ENCODE measurements at regions not wholly inside any gene's neighbourhood (a gene's known extent, or its start where the extent isn't known, plus 50 kb on each side); places are given as distances from the start of the nearest gene placed in this dataset.

DNA sequence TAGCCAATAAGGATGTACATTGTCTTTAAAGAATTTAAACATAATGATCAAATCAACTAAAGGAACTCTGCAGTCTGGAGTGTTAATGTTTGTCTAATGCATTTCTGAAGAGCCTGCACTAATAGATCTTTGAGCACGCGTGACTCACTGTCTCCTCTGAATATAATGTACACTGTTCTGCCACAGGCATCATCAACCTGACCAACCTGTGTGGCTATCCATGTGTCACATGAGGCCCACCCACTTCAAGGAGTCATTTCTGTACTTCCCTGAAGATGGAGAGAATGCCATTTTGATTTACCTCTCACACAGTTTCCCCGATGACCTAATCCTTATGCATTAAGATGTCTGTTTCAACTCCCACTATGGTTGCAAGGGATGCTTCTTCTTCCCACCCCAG, 434.0 kb upstream of the SPHKAP start:
- no peaks in the 10 kb centered on the region for H3K27me3 ChIP-seq
- TF ChIP-seq POLR2A (IDR thresholded peaks at IDR 0.05) (no peak), CTCF (IDR thresholded peaks at IDR 0.05) (no peak)
- H3K4me3 ChIP-seq: no peak overlapping the region
- no peaks in the 10 kb centered on the region for H3K36me3 ChIP-seq
- H3K4me1 ChIP-seq: no peaks in the 10 kb centered on the region
- no peaks in the 10 kb centered on the region for H3K9me3 ChIP-seq
- no peak overlapping the region for H3K27ac ChIP-seq
- DNase-seq: no peak

- Histone ChIP-seq H3K36me3 (no peaks in the 10 kb centered on the region), H3K4me3 (no peak overlapping the region), H3K4me1 (no peaks in the 10 kb centered on the region), H3K27me3 (no peaks in the 10 kb centered on the region), H3K9me3 (no peaks in the 10 kb centered on the region), H3K27ac (no peak overlapping the region)
- no peak for TF ChIP-seq CTCF (IDR thresholded peaks at IDR 0.05)
- TF ChIP-seq POLR2A (IDR thresholded peaks at IDR 0.05): no peak
- DNase-seq: no peak
Observed at GRCh38 chr2:228614741-228615140, 433.3 kb upstream of the SPHKAP start.

DNA sequence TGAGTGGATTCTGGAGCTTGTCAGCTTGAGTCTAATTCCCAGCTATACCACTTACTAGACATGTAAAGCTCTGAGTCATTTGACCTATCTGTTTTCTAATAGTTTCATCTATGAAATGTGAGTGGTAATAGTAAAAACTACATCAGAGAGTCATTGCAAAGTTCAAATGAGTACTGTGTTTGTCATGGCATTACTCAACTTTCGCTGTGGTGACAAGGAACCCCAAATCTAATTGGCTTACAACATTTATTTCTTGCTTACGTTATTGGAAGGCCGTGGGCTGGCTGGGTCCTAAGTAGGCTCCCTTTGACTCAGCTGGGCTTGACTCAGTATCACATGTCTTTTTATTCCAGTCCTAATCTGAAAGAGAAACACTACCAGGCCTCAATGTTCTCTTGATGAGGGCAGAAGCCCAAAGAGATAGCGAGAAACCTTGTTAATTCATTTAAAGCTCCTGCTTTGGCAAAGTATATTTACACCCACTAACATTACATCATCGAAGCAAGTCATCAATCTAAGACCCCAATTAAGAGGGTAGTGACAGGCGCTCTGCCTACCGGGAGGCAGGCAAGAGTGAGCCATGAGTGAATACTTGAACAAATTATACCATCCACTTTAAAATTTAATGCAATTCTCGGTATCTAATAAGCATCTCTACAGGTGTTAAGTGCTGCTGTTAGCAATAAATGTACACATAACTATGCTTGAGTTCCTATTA, 431.8 kb upstream of the SPHKAP start:
- Histone ChIP-seq H3K4me3 (no peak overlapping the region), H3K36me3 (no peaks in the 10 kb centered on the region), H3K9me3 (no peaks in the 10 kb centered on the region), H3K4me1 (no peaks in the 10 kb centered on the region), H3K27ac (no peak overlapping the region), H3K27me3 (no peaks in the 10 kb centered on the region)
- TF ChIP-seq POLR2A (IDR thresholded peaks at IDR 0.05): no peak
- no peak for TF ChIP-seq CTCF (IDR thresholded peaks at IDR 0.05)
- no peak for DNase-seq

- Histone ChIP-seq H3K4me3 (no peak overlapping the region), H3K36me3 (no peaks in the 10 kb centered on the region), H3K9me3 (no peaks in the 10 kb centered on the region), H3K4me1 (no peaks in the 10 kb centered on the region), H3K27me3 (no peaks in the 10 kb centered on the region), H3K27ac (no peak overlapping the region)
- DNase-seq: no peak
- TF ChIP-seq POLR2A (IDR thresholded peaks at IDR 0.05) (no peak), CTCF (IDR thresholded peaks at IDR 0.05) (no peak)
Observed at GRCh38 chr2:228611171-228611570, 429.7 kb upstream of the SPHKAP start.

DNA sequence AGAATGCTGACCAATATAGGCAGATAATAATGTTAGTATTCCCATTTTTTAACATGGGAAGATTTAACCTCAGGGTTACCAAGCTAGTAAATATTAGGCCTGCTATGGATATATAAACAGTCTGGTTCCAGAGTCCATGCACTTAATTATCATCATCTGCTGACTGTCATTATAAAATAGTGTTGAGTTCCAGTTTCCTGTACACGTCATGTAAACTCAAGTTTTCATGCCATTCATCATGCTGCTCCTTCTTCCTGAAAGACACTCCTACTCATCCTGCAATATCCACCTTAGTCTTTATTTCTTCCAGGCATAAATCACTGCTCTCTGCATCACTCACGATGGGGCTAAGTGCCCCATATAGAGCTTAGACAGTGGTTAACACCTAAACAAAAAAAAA, 420.8 kb upstream of the SPHKAP start:
- TF ChIP-seq POLR2A (IDR thresholded peaks at IDR 0.05) (no peak), CTCF (IDR thresholded peaks at IDR 0.05) (no peak)
- DNase-seq: no peak
- Histone ChIP-seq H3K36me3 (no peaks in the 10 kb centered on the region), H3K4me1 (no peaks in the 10 kb centered on the region), H3K9me3 (no peaks in the 10 kb centered on the region), H3K27me3 (no peaks in the 10 kb centered on the region), H3K27ac (no peak overlapping the region), H3K4me3 (no peak overlapping the region)

- Histone ChIP-seq H3K27ac (no peak overlapping the region), H3K36me3 (no peaks in the 10 kb centered on the region), H3K4me3 (no peak overlapping the region), H3K9me3 (no peaks in the 10 kb centered on the region), H3K27me3 (no peaks in the 10 kb centered on the region), H3K4me1 (no peaks in the 10 kb centered on the region)
- no peak for DNase-seq
- TF ChIP-seq CTCF (IDR thresholded peaks at IDR 0.05): no peak
- no peak for TF ChIP-seq POLR2A (IDR thresholded peaks at IDR 0.05)
Observed at GRCh38 chr2:228600265-228600664, 418.8 kb upstream of the SPHKAP start.

Measured in Peyer's patch (tissue), 4 donors.